H1 (cell line): ENCODE measurements at regions not wholly inside any gene's neighbourhood (a gene's known extent, or its start where the extent isn't known, plus 50 kb on each side); places are given as distances from the start of the nearest gene placed in this dataset.

Experiments
- BRCA1 ChIP-seq: IDR thresholded peaks from 2 replicates; pipeline ENCODE4 v1.6.1; 2012; ENCODE audit warnings: low read depth, low read length, improper control_type of control experiment
- EZH2 ChIP-seq: fragments of 200-600 bp; sonication (generic); IDR thresholded peaks from 2 replicates; pipeline ENCODE4 v1.7.1; 2012; ENCODE audit warnings: low read depth, mild to moderate bottlenecking, moderate library complexity, low read length, inconsistent platforms; ENCODE audit not compliant: severe bottlenecking
- SAP30 ChIP-seq: fragments of 300-600 bp; sonication (generic); IDR thresholded peaks from 2 replicates; pipeline ENCODE4 v1.7.1; 2012; ENCODE audit warnings: low read length, moderate library complexity, mild to moderate bottlenecking, inconsistent platforms; ENCODE audit not compliant: insufficient read depth, insufficient replicate concordance
- YY1 ChIP-seq: IDR thresholded peaks from 2 replicates; pipeline ENCODE4 v1.6.1; 2011; ENCODE audit warnings: low read depth, mild to moderate bottlenecking, low read length

GRCh38 chr14:81972601-81973000, 438.9 kb upstream of the SEL1L start (continued):
- no peak for TF ChIP-seq SAP30
- TF ChIP-seq EZH2 = no peak
- no peak for TF ChIP-seq BRCA1
- no peak for TF ChIP-seq YY1
